GM23338 (cell line): ENCODE measurements at regions not wholly inside any gene's neighbourhood (a gene's known extent, or its start where the extent isn't known, plus 50 kb on each side); places are given as distances from the start of the nearest gene placed in this dataset.

Experiments
- ATAC-seq: fragments of 200-7000 bp; cut with Tn5 transposase; 3 replicates; pipeline ENCODE4 v1.9.1; 2020
- DNase-seq: peaks from one replicate; pipeline ENCODE4 v3.0.0-alpha.2; 2015; ENCODE audit warnings: low spot score
- H2AFZ ChIP-seq: fragments of 200-600 bp; sonication (generic); 2 replicates; pipeline ENCODE4 v1.8.0; 2016; ENCODE audit warnings: antibody characterized with exemption, mild to moderate bottlenecking, moderate library complexity
- H3F3A ChIP-seq: fragments of 200-600 bp; sonication (generic); replicated peaks from 2 replicates; pipeline ENCODE4 v1.8.0; 2017; ENCODE audit warnings: antibody characterized with exemption, mixed run types, low read depth
- H3K27ac ChIP-seq: fragments of 200-600 bp; sonication (generic); 2 replicates; pipeline ENCODE4 v1.6.1; 2016; ENCODE audit warnings: low read depth
- H3K27me3 ChIP-seq: fragments of 200-600 bp; sonication (generic); 2 replicates; pipeline ENCODE4 v1.8.0; 2016; ENCODE audit warnings: mild to moderate bottlenecking, mixed run types, moderate library complexity; ENCODE audit not compliant: insufficient read depth
- H3K36me3 ChIP-seq: fragments of 200-600 bp; sonication (generic); 2 replicates; pipeline ENCODE4 v1.8.0; 2016; ENCODE audit warnings: mild to moderate bottlenecking; ENCODE audit not compliant: insufficient read depth
- H3K4me1 ChIP-seq: fragments of 200-600 bp; sonication (generic); 2 replicates; pipeline ENCODE4 v1.8.0; 2016; ENCODE audit warnings: mild to moderate bottlenecking, moderate library complexity; ENCODE audit not compliant: insufficient read depth
- H3K4me2 ChIP-seq: fragments of 200-600 bp; sonication (generic); 2 replicates; pipeline ENCODE4 v1.7.1; 2017; ENCODE audit warnings: mixed run types
- H3K4me3 ChIP-seq: fragments of 200-600 bp; sonication (generic); 2 replicates; pipeline ENCODE4 v1.6.1; 2016; ENCODE audit warnings: mixed run types
- H3K79me2 ChIP-seq: fragments of 200-600 bp; sonication (generic); replicated peaks from 2 replicates; pipeline ENCODE4 v1.8.0; 2017; ENCODE audit warnings: mild to moderate bottlenecking; ENCODE audit not compliant: insufficient read depth
- H3K9me2 ChIP-seq: fragments of 200-600 bp; sonication (generic); 2 replicates; pipeline ENCODE4 v1.8.0; 2017; ENCODE audit not compliant: insufficient read depth
- H4K20me1 ChIP-seq: fragments of 200-600 bp; sonication (generic); replicated peaks from 2 replicates; pipeline ENCODE4 v1.8.0; 2017; ENCODE audit warnings: mild to moderate bottlenecking; ENCODE audit not compliant: insufficient read depth
- H3K27ac Mint-ChIP-seq: 2 replicates; pipeline ENCODE4 v1.8.0; 2020; ENCODE audit warnings: inconsistent platforms, mild to moderate bottlenecking, moderate library complexity, mixed read lengths
- H3K27me3 Mint-ChIP-seq: 3 replicates; pipeline ENCODE4 v1.8.0; 2022; ENCODE audit warnings: low read depth, mild to moderate bottlenecking, moderate library complexity, mixed read lengths, inconsistent platforms; ENCODE audit not compliant: insufficient read depth, poor library complexity
- H3K36me3 Mint-ChIP-seq: 3 replicates; pipeline ENCODE4 v1.8.0; 2021; ENCODE audit warnings: low read depth, mild to moderate bottlenecking, inconsistent platforms, moderate library complexity, mixed read lengths
- H3K4me1 Mint-ChIP-seq: 3 replicates; pipeline ENCODE4 v1.8.0; 2020; ENCODE audit warnings: mild to moderate bottlenecking, inconsistent platforms, mixed read lengths
- H3K4me3 Mint-ChIP-seq: 3 replicates; pipeline ENCODE4 v1.8.0; 2021; ENCODE audit warnings: moderate library complexity, mild to moderate bottlenecking, inconsistent platforms, mixed read lengths
- H3K9me3 Mint-ChIP-seq: 3 replicates; pipeline ENCODE4 v1.8.0; 2020; ENCODE audit warnings: moderate library complexity, mild to moderate bottlenecking, inconsistent platforms, mixed read lengths
- EZH2phosphoT487 ChIP-seq: fragments of 200-600 bp; sonication (generic); IDR thresholded peaks from one replicate; pipeline ENCODE4 v1.8.1; 2018; ENCODE audit warnings: antibody characterized with exemption; ENCODE audit not compliant: unreplicated experiment
- NANOG ChIP-seq: IDR thresholded peaks from 2 replicates; pipeline ENCODE4 v1.6.1; 2016; ENCODE audit warnings: antibody characterized with exemption, borderline replicate concordance
- POLR2AphosphoS5 ChIP-seq: IDR thresholded peaks from 2 replicates; pipeline ENCODE4 v1.6.1; 2016; ENCODE audit warnings: antibody characterized with exemption, low read depth
- REST ChIP-seq: IDR thresholded peaks from one replicate; pipeline ENCODE4 v1.6.1; 2018; ENCODE audit warnings: antibody characterized with exemption; ENCODE audit not compliant: unreplicated experiment
- ZNF462 ChIP-seq: fragments of 250-450 bp; sonication (Bioruptor Pico); IDR thresholded peaks from 2 replicates; pipeline ENCODE4 v1.5.0; 2020; ENCODE audit warnings: mild to moderate bottlenecking, moderate library complexity

DNA sequence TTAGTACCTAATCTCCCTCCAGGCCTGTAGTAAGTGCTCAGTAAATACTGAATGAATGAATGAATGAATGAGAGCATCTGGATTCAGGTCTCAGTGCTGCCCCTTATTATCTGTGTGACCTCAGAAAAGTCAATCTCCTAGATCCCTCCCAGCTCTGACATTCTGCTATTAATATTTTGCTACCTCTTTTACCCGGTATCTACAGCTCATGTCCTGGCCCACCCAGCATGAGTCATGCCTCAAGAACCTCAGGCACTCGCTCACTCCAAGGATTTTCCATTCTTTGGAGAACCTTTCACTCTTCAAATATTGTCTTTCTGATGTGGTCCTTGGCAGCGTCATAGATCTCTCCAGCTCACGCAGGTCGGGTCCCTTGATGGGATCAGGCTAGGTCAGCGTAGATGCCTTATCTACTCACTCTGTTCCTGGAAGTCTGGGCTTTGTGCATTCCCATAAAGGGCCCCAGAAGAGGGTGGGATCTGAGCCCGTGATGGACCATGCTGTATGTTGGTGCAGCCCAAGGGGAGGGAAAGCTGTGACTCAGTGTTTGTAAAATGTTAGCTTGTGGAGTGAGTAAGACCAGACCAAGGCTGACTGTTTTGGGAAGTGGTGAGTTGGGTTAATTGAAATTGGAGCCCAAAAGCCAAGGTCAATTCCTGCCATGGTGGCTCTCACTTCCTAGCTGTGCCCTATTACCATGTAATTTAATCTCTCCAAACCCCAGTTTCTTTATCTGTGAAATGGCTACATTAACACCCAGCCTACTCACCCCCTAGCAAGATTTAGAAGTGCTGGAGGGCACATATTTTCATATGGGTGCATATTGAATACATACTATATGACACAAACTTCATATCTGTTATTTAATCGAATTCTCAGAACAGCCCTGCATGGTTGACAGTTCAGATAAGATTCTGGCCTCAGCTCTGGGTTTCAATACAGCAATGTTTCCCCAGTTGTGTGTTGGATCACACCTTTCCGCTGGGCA, 214.1 kb upstream of the USP24 start (continued):
- TF ChIP-seq ZNF462 (CRISPR knock-in tag) (no peak), EZH2phosphoT487 (no peak)

GRCh38 chr1:55428231-55428630, 213.1 kb upstream of the USP24 start:
- H4K20me1 ChIP-seq = no peaks in the 10 kb centered on the region
- no peaks in the 10 kb centered on the region for H3K4me1 ChIP-seq
- H3K4me2 ChIP-seq = no peak overlapping the region
- H3K27me3 ChIP-seq = no peaks in the 10 kb centered on the region
- no peak overlapping the region for H3K4me3 Mint-ChIP-seq
- no peak for TF ChIP-seq NANOG
- no peak for TF ChIP-seq REST
- TF ChIP-seq POLR2AphosphoS5 = no peak
- H3K9me3 Mint-ChIP-seq = no peaks in the 10 kb centered on the region; the same call in 1 of the 3 replicates
- H3K27ac Mint-ChIP-seq = no peak overlapping the region
- no peaks in the 10 kb centered on the region for H3K36me3 Mint-ChIP-seq
- H3K27ac ChIP-seq = no peak overlapping the region
- DNase-seq (no peak), ATAC-seq (no peak)
- H3K27me3 Mint-ChIP-seq = peaks cover under 1% of the 10 kb centered on the region
- H3K36me3 ChIP-seq = no peaks in the 10 kb centered on the region
- H3K4me3 ChIP-seq = no peak overlapping the region
- H3K4me1 Mint-ChIP-seq = no peaks in the 10 kb centered on the region
- H3K9me2 ChIP-seq = no peaks in the 10 kb centered on the region
- no peaks in the 10 kb centered on the region for H3K79me2 ChIP-seq
- no peaks in the 10 kb centered on the region for H3F3A ChIP-seq
- no peak overlapping the region for H2AFZ ChIP-seq
